ENCODE measurements at regions not wholly inside any gene's neighbourhood (a gene's known extent, or its start where the extent isn't known, plus 50 kb on each side); places are given as distances from the start of the nearest gene placed in this dataset.

DNA sequence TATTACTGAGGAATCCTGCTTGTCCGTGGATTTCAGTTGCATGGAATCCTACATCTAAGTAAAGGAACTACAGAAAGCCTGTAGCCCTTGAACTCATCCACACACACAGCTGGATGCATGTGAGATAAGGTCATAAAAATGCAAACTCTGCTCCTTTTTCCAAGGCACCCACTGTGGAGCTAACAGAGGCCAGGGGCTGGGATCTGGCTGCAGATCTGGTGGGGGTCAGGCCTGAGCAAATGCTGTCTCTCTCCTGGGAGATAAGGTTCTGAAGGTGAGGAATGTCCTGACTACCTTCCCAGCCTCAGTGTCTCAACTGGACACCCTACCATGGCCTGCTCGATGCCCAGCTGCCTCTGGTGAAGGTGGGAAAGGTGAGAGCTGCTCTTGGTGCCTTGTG is 321.5 kb downstream of the LRFN2 start:
- DNase-seq: no peak

DNA sequence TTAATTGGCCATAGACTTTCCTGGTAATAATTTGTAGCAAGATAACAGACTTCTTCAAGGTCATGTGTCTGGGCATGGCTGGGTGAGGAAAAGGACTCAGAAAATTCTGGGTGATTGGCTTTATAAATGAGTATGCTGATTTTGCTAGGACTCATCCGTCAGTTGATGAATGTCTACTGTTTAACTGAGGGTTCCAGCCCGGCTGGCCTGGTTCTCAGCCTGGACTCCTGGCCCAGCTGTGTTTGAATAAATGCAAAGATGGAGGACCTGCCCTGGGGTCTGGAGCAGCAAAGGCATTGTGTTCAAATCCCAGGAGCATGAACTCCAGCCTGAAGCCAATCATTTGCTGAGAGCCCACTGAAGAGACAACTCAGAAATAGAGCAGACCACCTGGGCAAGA is 323.2 kb downstream of the LRFN2 start:
- no peak for DNase-seq

DNA sequence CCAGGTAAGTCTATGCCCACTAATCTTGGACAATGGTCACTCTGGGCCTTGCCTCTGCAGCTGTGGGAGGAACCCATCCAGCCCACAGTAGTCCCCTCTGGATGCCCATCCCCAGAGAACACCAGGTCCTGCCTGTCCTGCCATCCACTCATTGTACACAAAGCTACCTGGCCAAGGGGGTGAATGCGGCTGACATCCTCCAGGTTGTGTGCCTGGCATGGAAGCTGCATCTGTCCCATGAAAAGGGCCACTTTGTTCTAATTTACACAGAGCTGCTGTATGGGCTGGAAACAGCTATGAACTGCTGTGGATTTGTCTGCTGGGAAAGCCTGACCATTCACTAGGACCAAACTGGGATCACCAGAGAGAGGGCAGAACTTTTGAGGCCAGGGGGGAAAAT is 324.8 kb downstream of the LRFN2 start:
- DNase-seq: no peak

DNA sequence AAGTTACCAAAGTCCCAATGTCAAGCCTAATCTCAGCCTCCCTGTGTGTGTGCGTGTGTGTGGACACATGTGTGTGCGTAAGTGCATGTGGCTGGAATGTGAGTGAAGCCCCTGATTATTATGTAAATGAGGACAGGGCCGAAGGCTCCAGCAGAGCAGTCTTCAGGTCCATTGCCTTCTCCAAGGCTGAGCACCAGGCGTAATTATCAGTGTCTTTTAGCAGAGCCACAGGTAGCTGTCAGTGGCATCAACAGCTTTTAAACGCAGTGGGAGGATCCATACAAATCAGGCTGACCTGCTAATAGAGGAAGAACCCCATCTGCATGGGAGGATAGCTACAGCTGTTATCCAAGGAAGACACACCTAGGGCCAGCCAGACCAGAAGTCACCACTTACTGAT is 324.3 kb upstream of the MOCS1 start:
- no peak for DNase-seq

DNA sequence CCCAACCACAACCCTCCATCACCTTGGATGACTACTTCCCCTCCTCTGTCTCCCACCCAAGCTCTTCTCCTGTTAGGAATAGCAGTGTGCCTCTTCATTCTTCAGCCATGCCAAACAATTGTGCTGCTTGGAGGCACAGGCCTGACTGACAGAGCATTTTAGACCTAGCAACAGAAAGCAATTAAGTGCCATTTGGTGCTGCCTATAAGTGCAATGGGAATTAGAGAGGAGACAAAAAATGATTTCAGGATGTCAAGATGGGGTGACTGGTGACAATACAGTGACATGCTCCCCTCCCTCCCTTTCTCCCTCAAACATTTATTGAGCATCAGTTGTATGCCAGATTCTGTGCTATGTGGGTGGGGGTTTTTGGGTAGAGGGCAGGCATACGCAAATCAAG is 322.6 kb upstream of the MOCS1 start:
- DNase-seq: no peak

DNA sequence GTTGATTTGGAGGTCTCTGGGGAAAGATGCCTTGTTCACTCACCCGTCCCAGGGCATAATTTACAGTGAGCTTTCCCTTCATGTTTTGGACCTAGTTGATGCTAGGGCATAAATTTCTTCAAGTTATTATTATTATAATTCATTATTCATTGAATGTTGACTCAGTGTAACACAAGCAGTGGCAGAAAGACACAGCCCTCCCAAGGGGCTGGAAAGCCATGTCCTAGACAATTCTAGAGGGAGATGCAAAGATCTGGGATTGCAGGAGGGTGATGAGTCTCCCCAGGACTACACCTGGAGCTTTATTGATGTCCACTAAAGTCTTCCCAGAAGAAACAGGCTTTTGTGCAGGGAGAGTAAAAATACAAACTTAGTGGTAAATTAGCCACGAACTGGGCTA is 322.0 kb upstream of the MOCS1 start:
- DNase-seq: no peak

DNA sequence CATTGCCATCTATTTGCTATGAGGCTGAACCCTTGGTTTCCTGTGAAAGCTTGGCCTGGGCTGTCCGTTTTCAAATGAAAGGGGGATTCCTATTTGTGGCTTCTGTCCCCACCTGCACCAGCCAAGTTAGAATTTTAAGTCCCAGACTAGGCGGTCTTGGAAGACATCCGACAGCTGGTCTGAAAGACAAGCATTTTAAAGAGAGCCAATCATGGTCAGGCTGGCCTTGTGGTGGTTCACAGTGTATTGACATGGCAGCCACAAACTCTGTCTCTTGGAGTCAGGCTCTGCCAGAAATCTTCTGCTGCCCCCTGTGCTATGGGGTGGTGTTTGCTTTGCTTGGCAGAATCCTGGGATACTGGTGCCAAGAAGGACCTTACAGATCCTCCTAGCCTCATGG is 319.2 kb upstream of the MOCS1 start:
- no peak for DNase-seq

DNA sequence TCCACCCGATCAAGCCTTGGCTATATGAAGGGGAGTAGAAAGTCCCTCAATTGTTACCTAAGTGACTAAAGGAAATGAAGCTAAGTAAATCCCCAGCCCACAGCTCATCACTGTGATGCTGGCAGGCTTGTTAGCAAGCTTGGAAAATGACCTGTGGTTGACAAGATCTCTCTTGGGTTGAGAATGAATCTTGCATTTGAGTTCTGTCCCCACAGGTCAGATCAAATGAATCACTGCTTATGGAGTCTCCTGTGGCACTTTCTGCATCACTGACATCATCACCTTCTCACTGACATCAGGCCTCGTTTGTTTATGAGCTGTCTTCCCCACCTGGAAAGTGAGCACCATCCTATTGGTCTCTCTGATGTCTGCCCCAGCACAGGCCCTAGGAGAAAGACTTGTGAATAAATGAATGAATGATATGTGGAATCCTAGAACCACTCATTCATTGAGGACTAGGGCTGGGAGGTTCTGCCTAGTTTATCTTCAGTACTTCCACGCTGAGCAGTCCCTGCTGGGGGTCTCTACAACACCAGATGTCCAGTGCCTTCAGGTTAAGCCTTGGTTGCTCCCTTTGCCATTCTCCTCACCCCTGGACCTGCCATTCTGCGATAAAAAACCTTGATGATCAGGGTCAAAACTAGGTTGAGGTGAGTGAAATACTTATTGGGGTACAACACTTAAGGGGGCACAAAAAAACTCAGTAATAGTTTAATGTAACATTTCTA is 318.4 kb upstream of the MOCS1 start:
- no peak for DNase-seq

DNA sequence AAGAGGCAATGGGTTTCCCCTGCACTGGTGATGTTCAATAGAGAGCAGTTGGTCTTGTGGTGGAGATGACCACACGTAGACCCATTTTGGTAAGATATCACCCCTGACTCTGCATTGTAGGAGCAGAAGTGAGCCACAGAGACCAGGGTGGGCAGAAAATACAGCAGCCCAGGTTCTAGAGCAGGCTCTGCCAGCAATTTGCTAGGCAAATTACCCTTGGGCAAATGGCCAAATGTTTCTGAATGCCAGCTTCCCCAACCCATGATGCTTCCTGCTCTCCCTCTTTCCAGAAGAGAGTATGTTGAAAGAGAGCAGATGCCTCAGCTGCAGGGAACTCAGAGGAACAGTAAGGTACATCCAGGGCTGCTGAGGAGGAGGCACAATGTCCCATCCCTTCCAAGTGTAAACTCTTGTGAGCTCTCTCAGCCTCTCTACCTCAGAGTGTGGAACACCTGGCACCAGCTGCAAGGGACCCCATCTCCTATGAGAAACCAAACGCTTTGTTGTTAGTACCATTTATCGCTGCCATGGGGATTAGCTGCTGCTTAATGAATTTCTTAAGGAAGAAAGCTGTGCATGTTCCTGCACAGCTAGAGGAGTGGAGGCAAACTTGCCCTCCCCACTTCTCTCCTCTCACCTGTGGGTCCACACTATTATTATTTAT is 317.5 kb upstream of the MOCS1 start:
- DNase-seq: no peak

DNA sequence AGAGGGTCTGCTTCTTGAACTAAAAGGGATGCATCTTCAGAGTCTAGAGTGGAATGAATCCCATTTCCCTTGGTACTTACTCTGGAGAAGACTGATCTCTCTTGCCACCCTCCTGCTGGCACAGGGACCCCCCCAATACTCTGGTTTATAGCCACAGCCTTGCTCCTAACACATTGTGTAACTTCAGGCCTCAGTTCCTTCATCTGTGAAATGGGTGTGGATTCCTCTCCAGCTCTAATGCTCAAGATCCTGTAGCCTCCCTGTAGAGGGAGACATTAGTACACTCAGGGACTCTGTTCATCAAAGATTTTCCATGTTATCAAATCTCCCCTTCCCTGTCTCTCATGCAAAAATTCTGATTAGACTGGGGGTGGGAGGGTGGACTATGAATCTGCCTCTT is 315.7 kb upstream of the MOCS1 start:
- no peak for DNase-seq

DNA sequence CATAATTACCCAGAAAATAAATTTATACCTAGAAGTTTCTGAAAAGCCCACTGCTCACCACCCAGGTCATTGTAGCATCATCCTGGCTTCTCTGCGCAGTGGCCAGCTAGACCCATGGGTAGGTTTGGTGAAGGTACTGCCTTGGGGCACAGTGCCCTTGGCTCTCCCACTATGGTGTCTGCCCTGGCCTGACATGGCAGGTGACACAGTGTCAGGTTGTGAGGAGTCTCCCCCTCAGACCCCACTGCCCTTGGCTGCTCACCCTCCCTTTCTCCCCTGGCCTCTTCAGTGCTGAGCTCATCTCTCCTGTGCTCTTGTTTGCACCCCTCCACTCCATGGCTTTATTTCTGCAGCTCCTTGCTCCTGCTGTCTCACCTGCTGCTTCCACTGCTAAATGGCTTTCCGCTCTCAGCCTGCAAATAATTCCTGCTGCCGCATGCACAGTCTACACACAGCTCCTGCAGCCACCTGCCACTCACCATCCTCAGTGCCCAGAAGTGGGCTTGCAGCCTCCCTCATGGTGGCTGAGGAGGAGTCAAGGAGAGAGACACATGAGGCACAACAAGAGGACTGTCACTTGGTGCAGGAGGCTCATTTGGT is 313.4 kb upstream of the MOCS1 start:
- DNase-seq: no peak

DNA sequence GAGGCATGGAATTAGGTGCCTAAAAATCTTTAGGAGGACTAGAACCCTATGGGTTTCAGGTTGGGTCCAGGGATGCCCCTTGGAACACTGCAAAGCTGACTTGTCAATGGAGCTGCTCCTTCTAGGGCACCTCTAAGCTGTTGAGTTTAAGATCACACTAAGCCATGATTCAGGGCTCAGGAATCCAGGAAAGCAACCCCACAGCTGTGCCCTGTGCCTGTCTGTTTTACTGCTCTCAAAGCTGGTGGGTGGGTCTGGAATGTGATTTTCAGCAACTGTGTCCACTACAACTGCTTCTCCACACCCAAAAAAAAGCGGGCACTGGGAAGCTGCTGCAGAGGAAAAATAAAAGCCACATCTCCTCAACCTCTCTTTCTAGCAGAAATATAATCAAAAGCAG is 310.4 kb upstream of the MOCS1 start:
- DNase-seq: no peak

DNA sequence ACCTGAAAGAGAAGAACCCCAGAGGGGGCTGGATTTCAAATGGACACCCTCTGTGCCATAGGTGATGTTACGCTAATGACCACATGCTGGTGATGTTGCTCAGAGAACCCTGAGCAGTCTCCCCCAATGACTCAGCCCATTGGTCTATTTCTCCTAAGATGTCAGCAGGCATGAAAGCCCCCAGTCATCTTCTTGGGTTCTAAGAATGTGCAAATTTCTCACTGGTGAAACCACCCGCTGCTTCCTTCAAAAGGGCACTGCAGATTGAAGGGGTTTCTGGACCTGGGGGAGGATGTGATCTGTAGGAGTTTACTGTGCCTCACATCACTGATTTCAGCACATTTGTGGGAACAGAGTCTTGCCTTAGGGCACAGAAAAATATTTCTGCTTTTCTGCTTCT is 298.4 kb upstream of the MOCS1 start:
- DNase-seq: no peak

DNA sequence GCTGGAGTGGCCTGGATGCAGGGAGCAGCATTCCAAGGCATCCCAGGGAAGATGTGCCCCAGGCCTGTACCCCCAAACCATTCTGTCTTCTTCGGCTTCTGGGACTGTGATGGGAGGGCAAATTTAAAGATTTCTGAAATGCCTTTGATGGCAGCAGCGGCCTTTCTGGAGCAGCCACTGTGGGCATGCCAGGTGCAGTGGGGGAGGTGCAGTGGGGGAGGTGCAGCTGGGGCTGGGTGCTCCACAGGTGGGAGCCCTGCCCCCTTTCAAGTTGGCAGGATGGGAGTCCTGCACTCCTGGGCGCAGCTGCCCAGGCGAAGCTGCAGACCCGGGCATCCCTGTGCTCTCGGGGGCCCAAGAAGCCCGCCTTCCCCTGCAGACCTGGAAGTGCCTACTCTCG is 293.5 kb upstream of the MOCS1 start:
- DNase-seq: no peak

DNA sequence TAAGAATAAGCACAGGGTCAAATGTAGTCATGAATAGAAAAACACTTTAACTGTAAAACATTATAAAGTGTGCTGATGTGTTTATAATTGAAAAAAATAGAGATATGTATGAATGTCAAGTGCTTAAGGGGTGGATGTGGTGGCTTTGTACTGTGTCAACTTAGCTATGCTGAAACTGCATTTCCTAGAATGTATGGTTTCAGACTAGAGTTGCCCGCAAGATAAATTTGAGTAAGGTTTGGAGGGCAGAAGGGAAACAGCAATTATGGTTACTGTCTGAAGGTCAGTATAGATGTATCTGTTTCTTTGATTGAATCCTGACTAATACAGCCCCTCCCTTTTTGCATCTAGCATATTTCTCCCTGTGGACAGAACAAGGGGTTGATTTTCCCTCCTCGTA is 288.1 kb upstream of the MOCS1 start:
- DNase-seq: no peak

DNA sequence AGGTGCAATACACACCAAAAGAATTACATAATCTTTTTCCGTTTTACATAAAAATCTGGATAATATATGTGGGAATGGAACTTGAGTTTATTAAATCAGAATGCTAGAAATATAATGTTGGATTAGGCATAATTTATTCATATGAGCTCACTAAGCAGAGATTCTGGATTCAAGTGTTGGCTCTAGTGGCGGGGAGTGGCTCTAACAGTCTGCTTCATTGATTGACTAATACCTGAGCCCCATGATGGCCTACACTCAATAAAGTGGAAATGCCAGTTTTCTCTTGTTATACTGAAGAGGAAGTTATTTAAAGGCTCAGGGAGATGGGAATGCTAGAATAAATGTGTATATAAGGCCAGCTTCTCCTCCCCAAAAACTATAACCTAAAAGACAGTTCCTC is 285.5 kb upstream of the MOCS1 start:
- DNase-seq: no peak

DNA sequence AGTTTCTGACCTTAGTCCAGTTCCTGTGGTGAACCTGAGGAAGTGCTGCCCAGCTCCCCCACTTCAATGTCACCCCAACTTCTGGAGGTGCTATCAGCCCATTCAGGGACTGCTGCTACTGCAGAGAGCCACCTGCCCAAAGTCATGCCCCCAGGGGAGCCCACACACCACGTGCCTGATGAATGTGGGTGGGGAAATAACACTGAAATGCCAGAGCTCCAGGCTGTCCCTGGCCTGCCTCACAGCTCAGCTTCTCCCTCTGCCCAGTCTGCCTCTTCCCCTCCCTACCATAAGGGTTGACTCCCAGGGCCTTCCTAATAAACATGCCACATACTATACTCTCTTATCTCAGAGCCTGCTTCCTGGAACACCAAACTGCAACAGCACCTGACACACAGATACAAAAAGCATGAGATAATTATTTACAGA is 276.4 kb upstream of the MOCS1 start:
- DNase-seq: no peak

DNA sequence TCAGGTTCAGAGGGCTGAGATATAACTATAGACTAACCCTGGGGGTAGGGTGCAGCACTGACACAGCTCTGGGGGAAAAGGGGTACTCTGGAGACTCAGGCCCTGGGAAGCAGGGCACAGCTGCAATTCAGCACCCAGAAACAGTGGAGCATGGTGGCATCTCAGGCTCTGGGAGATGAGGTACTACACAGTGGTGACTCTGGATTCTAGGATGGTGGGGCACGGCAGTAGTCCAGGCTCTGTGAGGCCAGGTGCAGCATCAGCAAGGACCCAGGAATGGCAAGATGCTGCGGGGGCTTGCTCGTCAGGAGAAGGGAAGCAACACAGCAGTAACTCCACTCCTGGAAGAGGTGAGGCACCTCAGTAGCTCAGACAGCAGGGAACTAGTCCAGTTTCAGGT is 271.5 kb upstream of the MOCS1 start:
- no peak for DNase-seq

DNA sequence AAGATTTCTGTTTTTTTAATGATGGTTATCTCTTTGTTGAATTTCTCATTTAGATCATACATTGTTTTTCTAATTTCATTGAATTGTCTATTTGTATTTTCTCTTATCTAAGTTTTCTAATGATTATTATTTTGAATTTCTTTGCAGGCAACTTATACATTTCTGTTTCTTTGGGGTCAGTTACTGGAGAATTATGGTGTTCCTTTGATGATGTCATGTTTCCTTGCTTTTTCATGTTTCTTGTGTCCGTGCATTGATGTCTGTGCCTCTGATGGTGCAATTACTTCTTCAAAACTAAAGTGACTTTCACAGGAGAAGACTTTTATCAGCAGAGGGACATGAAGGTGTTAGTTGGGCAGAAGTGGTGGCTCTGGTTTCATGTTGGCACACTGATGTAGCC is 270.7 kb upstream of the MOCS1 start:
- DNase-seq: no peak

DNA sequence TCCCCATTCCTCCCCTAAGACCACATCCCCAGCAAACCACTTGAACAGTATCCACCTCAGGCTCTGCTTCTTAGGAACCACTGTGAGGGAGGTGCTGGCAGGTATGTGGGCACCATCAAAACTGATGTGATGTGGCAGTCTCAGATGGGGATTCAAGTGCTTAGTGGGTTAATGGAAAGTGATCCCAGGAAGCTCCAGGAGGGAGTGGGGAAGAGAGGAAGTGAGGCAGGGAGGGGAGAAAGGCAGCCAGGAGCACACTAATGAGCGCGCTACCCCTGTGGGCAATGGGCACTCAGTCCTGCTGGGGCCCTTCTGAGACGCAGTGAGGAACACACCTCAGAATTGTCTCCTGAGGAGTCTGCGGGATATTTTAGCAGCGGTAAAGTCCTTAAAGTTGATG is 263.1 kb upstream of the MOCS1 start:
- no peak for DNase-seq

DNA sequence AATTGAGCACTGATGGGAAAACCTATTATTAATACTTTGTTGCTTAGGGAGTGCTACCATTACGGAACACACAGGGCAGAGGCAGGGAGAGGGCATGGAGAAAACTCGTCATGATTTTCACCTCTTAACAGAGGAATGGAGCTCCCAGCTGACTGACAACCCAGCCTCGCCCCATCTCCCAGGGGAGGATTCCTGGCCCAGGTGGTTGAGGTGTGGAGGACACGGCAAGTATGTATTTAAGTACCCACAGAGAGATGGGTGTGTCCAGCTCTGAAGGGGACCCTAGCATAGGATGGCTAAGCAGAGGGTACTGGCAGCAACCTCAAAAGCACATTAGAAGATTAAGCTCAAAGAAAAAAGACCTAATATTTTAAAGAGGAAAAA is 261.9 kb upstream of the MOCS1 start:
- DNase-seq: no peak

DNA sequence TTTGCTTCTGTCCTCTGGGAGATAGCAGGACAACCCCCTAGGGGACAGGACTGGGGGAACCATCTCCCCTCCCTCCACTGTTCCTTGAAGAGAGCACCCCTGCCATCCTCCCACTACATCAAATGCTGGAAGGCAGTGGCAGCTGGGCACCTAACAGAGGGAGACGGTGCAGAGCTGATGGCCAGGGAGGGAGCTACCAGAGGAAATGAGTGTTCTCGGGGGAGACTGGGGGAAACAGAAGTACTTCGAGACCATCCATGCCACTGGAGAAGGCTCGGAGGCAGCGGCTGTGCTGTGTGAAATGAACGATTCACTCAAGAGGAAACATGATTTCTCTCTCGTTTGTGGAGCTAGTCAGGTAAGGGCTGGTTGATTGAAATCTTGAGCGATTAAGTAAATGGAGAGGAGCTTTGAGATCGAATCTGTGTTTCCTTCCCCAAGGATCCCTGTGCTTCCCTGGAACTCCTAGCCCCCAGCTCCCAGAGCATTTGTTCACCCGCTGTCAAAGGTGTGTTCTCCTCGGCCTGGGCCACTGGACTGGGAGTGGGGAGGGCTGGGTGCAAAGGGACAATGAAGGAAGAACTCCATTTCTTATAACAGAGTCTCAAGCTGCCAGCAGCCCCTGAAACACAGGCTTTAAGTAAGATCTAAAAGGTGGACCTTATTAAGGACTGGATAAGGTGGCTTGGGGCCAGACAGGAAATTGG is 261.3 kb upstream of the MOCS1 start:
- no peak for DNase-seq

DNA sequence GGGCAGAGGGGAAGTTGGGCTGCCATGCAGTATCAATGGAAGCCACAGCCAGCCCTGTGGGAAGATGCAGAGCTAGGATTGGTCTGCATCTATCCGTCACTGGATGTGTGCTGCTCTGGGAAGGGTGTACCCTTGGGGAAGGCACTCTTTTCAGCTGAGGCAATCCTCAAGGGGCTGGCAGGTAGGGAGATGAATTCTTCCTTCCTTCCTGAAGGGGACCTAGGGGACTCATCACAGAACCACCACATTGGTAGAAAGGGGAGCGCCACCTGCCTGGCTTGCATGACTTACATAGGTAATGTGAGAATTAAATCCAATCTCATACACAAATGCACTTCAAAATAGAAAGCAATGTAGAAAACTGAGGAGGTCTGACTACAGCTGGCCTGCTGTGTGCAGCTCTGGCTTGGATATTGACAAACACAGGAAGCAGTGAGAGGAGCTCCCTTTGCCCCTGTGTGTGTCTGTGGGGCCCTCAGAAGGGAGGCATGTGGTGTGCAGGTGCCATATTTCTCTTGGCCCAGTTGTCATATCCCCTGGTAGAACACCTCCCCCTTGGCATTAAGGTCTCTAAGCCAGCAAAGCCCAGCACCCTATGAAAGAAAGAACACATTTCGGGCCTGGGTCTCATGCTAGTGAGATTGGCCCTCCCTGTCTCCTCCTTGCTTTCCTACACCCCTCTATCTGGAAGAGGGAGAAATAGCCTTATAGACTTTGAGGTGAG is 260.3 kb upstream of the MOCS1 start:
- DNase-seq: no peak

Measured in stimulated activated CD4-positive, alpha-beta T cell treated with anti-CD3 and anti-CD28 coated beads, Interleukin-1b, Interleukin-23, amount 100 ng/mL, for 48 hours (primary cell).